ENCODE measurements at regions not wholly inside any gene's neighbourhood (a gene's known extent, or its start where the extent isn't known, plus 50 kb on each side); places are given as distances from the start of the nearest gene placed in this dataset.

- H3K9me3 ChIP-seq (replicated peaks; ENCODE audit: control insufficient read depth, insufficient read depth, low read length) = no peaks in the 10 kb centered on the region
- no peak overlapping the region for H3K9ac ChIP-seq (replicated peaks; ENCODE audit: extremely low read depth, insufficient read depth, low read length)
- FAIRE-seq (no peak), DNase-seq (ENCODE audit: low read depth, low spot score) (no peak)
- no peak overlapping the region for H3K4me2 ChIP-seq (ENCODE audit: insufficient read depth, low read length)
- H4K20me1 ChIP-seq (replicated peaks; ENCODE audit: control insufficient read depth, extremely low read depth, insufficient read depth, low read length) = no peaks in the 10 kb centered on the region
- ChIA-PET CTCF (no interaction called here), POLR2A (no interaction called here)
- H3K27ac ChIP-seq (ENCODE audit: insufficient read depth, low read depth, low read length) = no peak overlapping the region
- BruUV-seq (replicated peaks) = no TSS peak
- dilution Hi-C loops (cut with MboI; ENCODE audit: extremely low pct_ligation_motif_present, low sequenced_read_pairs) = no loop called here
- H2AFZ ChIP-seq (ENCODE audit: low read depth, low read length) = no peak overlapping the region
- H3K36me3 ChIP-seq (ENCODE audit: control insufficient read depth in 2 of 2, extremely low read depth in 1 of 2, insufficient read depth in 2 of 2, low read length in 2 of 2) = no peaks in the 10 kb centered on the region
- TF ChIP-seq MAX (IDR thresholded peaks at IDR 0.05; ENCODE audit: insufficient read depth, insufficient read length) (no peak), POLR2AphosphoS5 (IDR thresholded peaks at IDR 0.05; ENCODE audit: insufficient read depth, low read depth, low read length) (no peak), JUN (IDR thresholded peaks at IDR 0.05; ENCODE audit: borderline replicate concordance, insufficient read depth, insufficient read length, low read depth) (no peak), FOS (IDR thresholded peaks at IDR 0.05; ENCODE audit: borderline replicate concordance, insufficient read depth, low read length) (no peak), CTCF (IDR thresholded peaks at IDR 0.05; ENCODE audit: extremely low read depth in 1 of 2, insufficient read depth in 1 of 2, low read depth in 1 of 2, low read length in 2 of 2) (no peak), POLR2A (IDR thresholded peaks at IDR 0.05; ENCODE audit: low read depth, low read length) (no peak)
- no peaks in the 10 kb centered on the region for H3K4me1 ChIP-seq (ENCODE audit: control insufficient read depth, extremely low read depth, insufficient read depth, low read length)
- no peak overlapping the region for H3K4me3 ChIP-seq (replicated peaks in 1 of 3; ENCODE audit: insufficient read depth in 1 of 3, low read depth in 1 of 3, low read length in 3 of 3)
- intact Hi-C loops (cut with micrococcal nuclease) = no loop called here
- no peaks in the 10 kb centered on the region for H3K79me2 ChIP-seq (ENCODE audit: control insufficient read depth, insufficient read depth, low read length)
- no peaks in the 10 kb centered on the region for H3K27me3 ChIP-seq (ENCODE audit: control insufficient read depth in 2 of 2, insufficient read depth in 2 of 2, low read length in 2 of 2)
- H3K9me1 ChIP-seq (replicated peaks; ENCODE audit: control insufficient read depth, extremely low read depth, insufficient read depth, low read length) = no peaks in the 10 kb centered on the region
These were observed 173.3 kb upstream of the SYT13 start for GRCh38 chr11:45459491-45459890.

GRCh38 chr11:45458269-45458668 lies 172.1 kb upstream of the SYT13 start:
- Histone ChIP-seq H3K27me3 (ENCODE audit: control insufficient read depth in 2 of 2, insufficient read depth in 2 of 2, low read length in 2 of 2) (no peaks in the 10 kb centered on the region), H3K4me2 (ENCODE audit: insufficient read depth, low read length) (no peak overlapping the region), H3K9me3 (replicated peaks; ENCODE audit: control insufficient read depth, insufficient read depth, low read length) (no peaks in the 10 kb centered on the region), H3K4me3 (replicated peaks in 1 of 3; ENCODE audit: insufficient read depth in 1 of 3, low read depth in 1 of 3, low read length in 3 of 3) (no peak overlapping the region), H3K4me1 (ENCODE audit: control insufficient read depth, extremely low read depth, insufficient read depth, low read length) (no peaks in the 10 kb centered on the region), H3K79me2 (ENCODE audit: control insufficient read depth, insufficient read depth, low read length) (no peaks in the 10 kb centered on the region), H3K9me1 (replicated peaks; ENCODE audit: control insufficient read depth, extremely low read depth, insufficient read depth, low read length) (no peaks in the 10 kb centered on the region), H2AFZ (ENCODE audit: low read depth, low read length) (no peak overlapping the region), H3K27ac (ENCODE audit: insufficient read depth, low read depth, low read length) (no peak overlapping the region), H3K9ac (replicated peaks; ENCODE audit: extremely low read depth, insufficient read depth, low read length) (no peak overlapping the region), H3K36me3 (ENCODE audit: control insufficient read depth in 2 of 2, extremely low read depth in 1 of 2, insufficient read depth in 2 of 2, low read length in 2 of 2) (no peaks in the 10 kb centered on the region), H4K20me1 (replicated peaks; ENCODE audit: control insufficient read depth, extremely low read depth, insufficient read depth, low read length) (no peaks in the 10 kb centered on the region)
- ChIA-PET CTCF (no interaction called here), POLR2A (no interaction called here)
- intact Hi-C loops (cut with micrococcal nuclease) (no loop called here), dilution Hi-C loops (cut with MboI; ENCODE audit: extremely low pct_ligation_motif_present, low sequenced_read_pairs) (no loop called here)
- no TSS peak for BruUV-seq (replicated peaks)
- FAIRE-seq (no peak), DNase-seq (ENCODE audit: low read depth, low spot score) (no peak)
- TF ChIP-seq FOS (IDR thresholded peaks at IDR 0.05; ENCODE audit: borderline replicate concordance, insufficient read depth, low read length) = no peak
- no peak for TF ChIP-seq MYC (IDR thresholded peaks at IDR 0.05; ENCODE audit: low read depth, low read length)
- no peak for TF ChIP-seq GATA2 (IDR thresholded peaks at IDR 0.05; ENCODE audit: insufficient read depth, insufficient read length, low read depth, low read length)
- TF ChIP-seq JUN (IDR thresholded peaks at IDR 0.05; ENCODE audit: borderline replicate concordance, insufficient read depth, insufficient read length, low read depth) = no peak
- no peak for TF ChIP-seq EZH2 (IDR thresholded peaks at IDR 0.05; ENCODE audit: borderline replicate concordance, low read depth, low read length, severe bottlenecking)
- TF ChIP-seq POLR2AphosphoS5 (IDR thresholded peaks at IDR 0.05; ENCODE audit: insufficient read depth, low read depth, low read length) = no peak
- TF ChIP-seq CTCF (IDR thresholded peaks at IDR 0.05; ENCODE audit: extremely low read depth in 1 of 2, insufficient read depth in 1 of 2, low read depth in 1 of 2, low read length in 2 of 2) = no peak
- no peak for TF ChIP-seq POLR2A (IDR thresholded peaks at IDR 0.05; ENCODE audit: low read depth, low read length)
- no peak for TF ChIP-seq MAX (IDR thresholded peaks at IDR 0.05; ENCODE audit: insufficient read depth, insufficient read length)

Measured in endothelial cell of umbilical vein (primary cell).